ENCODE measurements at regions not wholly inside any gene's neighbourhood (a gene's known extent, or its start where the extent isn't known, plus 50 kb on each side); places are given as distances from the start of the nearest gene placed in this dataset.

DNA sequence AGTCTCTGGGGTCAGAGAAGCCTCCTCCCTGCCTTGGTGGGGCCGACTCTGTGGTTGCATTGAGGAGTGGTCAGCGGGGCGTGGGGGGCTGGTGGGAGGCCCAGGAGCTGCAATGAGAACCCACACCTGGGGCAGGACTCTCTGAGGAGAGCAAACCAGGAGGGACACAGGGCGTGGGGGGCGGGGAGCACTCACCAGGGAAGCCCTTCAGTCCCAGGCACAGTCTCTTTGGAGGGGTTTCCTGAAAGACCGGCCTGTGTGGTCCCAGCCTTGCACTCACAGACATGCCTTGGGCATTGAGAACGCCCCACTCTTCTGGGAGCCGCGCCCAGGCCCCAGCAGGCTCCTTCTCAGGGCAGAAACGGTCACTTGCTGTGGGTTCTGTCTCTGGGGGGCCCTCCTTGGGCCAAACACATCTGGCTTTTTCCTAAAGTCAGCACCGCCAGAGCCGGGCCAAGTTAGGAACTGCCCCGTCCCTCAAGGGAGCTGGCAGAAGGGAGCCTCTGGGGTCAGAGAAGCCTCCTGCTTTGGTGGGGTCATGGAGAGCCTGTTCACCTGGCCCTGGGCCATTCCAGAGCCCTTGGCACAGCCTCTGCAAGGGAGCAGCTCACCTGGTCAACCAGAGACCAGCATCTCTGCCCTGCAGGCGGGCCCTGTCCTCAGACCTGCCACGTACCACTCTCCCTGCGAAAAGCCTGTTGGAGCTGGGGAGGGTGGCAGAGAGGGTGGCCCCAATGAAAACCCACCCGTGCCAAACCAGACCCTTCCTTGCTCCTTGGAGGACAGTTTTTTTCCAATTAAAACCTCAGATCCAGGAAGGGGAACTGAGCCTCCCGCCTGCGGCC is 59.9 kb upstream of the TTC34 start:
- 0 out of 2 replicates have a peak, but pooled peaks have one; percentile 18 for TF ChIP-seq CTCF (conservative IDR thresholded peaks at IDR 0.05; ENCODE audit: low read depth, low read length)
- TF ChIP-seq EZH2phosphoT487 (IDR thresholded peaks at IDR 0.05; ENCODE audit: borderline replicate concordance, low read length): no peak

Data from PC-3 (cell line).